HG02870 (cell line): ENCODE measurements at regions not wholly inside any gene's neighbourhood (a gene's known extent, or its start where the extent isn't known, plus 50 kb on each side); places are given as distances from the start of the nearest gene placed in this dataset.
"Not testable (repeated sequence)": the region's sequence is repeated elsewhere in the genome, so short reads cannot be mapped to it uniquely, and the experiment has no call there.

Source experiments
- ATAC-seq: cut with Tn5 transposase; IDR thresholded peaks from one replicate; pipeline ENCODE4 v1.9.1; 2021; ENCODE audit warnings: mild to moderate bottlenecking, moderate library complexity; ENCODE audit not compliant: unreplicated experiment

DNA sequence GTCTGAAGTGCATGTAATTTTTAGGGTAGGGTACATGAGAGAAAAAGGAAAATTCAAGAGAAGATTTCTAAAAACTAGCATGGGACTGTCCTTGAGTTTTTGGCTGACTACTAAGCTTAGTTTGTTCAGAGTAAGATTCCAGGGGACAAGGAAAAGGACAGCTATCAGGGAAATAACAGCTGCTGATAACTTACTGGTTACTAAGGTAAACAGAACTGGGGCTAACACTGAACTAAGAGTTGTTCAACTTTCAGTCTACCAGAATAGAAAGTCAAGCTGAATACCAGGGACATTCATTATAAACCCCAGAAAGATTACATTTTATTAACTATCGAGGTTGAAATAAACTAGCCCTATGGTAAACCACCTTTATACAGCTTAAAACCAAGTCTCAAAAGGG, 261.8 kb upstream of the CYRIA start:
- ATAC-seq = no peak

DNA sequence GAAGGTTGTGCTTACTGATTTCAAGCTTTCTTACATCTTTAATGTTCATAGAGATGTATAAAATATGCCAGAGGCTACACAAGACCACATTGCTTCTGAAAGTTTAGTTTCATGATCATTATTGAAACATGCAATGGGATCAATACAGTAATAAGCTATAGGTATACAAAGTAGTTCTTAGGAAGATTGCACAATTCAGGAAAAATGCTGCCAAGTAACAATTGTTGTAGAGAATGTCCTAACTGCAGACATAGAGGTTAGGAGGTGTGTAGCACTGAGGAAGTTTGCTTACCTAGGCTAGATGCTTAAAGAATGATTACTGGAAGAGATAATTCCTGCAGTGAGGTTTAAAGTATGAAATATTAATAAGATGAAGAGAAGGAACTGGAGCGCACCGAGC, 259.5 kb upstream of the CYRIA start:
- ATAC-seq = no peak

DNA sequence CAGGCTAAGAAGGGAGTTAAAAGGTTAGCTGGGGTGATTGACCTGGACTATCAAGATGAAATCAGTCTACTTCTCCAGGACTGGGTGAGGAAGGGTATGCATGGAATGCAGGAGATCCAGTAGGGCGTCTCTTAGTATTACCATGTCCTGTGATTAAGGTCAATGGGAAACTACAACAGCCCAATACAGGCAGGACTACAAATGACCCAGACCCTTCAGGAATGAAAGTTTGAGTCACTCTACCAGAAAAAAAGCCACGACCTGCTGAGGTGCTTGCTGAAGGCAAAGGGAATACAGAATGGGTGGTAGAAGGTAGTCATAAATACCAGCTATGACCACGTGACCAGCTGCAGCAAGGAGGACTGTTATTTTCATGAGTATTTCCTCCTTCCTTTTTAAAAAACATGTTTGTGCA, 249.7 kb upstream of the CYRIA start:
- ATAC-seq = not testable (repeated sequence)

DNA sequence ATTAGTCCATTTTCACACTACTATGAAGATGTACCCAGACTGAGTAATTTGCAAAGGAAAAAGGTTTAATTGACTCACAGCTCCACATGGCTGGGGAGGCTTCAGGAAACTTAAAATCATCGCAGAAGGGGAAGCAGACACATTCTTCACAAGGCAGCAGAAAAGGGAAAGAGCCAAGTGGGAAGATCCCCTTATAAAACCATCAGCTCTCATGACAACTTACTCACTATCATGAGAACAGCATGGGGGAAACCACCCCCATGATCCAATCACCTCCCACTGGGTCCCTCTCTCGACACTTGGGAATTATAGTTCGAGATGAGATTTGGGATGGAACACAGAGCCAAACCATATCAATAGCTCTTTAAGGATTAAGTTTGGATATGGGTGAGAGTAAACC, 246.1 kb upstream of the CYRIA start:
- no peak for ATAC-seq

DNA sequence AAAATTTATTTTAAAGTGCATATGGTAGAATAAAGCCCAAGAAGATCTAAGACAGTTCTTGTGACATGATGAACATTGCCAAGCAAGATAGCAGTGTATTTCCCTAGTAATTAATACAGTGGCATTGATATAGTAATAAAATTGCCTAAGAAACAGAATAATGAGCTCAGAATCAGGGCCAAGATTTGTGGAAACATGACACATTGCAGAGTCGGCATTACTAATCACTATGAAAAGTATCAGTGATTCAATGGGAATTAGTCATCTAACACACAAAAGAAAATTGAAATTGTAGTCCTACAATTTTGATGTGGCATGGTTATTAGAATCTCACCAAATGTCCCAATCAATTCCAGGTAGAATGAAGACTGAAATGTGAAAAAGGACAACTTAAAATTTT, 243.0 kb upstream of the CYRIA start:
- no peak for ATAC-seq

DNA sequence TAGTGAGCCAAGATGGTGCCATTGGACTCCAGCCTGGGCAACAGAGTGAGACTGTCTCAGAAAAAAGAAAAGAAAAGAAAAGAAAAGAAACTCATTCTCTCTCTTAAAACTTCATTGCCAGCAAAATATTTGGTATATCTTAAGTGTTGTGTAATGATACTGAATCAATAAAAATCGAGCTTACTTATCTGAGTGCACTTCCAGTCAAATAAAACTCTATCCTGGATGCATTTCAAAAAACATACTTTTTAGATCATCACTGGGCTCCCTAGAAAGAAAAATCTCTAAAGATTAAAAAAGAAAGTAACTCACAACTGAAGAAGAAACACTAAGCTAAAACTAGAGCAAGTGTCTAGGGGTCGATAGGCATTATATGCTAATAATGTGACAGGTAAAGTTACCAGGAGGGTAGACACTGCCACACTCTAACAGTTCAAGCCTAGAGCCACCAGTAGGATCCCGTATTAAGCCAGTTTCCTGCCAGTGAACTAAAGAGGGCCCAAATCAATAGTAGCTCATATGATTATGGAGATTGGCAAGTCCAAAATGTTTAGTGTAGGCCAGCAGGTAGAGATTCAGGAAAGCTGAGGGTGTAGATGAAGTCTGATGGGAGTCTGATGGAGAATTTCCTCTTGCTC, 242.1 kb upstream of the CYRIA start:
- no peak for ATAC-seq

DNA sequence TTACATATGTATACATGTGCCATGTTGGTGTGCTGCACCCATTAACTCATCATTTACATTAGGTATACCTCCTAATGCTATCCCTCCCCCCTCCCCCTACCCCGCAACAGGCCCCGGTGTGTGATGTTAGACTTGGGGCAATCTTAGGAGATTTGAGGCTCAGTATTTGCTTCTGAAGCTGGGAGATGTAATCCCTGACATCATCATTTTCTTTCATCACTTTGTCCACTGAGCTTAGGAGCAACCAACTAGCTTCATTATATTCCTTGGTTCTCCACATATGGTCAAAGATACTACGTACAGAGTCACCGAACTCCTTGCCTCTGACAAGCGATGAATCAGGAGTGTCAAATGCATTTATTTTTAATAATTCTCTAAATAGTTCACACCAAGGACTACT, 239.7 kb upstream of the CYRIA start:
- not testable (repeated sequence) for ATAC-seq

DNA sequence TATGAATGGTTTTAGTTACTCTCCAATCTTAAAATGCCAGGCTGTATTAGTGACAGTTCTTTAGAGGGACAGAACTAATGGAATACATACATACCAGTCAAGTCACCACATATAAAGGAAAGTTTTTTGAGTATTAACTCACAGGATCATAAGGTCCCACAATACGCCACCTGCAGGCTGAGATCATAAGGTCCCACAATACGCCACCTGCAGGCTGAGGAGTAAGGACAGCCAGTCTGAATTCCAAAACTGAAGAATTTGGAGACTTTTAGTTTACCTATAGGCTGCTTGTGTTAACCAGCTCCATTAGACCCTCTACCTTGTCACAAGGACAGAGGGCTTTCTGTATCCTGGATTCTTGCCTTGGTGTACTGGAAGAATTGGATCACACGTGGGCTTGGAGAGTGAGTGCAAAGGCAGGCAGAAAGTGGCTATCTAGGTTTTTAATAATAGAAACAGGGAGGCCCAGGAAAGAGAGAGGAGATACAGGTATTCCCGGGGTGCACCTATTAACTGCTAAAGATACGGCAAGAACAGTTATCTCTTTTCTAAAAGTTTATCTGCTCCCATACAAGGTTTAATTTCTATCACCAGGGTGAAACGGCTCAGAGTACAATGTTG, 234.9 kb upstream of the CYRIA start:
- peak; percentile 90 for ATAC-seq

DNA sequence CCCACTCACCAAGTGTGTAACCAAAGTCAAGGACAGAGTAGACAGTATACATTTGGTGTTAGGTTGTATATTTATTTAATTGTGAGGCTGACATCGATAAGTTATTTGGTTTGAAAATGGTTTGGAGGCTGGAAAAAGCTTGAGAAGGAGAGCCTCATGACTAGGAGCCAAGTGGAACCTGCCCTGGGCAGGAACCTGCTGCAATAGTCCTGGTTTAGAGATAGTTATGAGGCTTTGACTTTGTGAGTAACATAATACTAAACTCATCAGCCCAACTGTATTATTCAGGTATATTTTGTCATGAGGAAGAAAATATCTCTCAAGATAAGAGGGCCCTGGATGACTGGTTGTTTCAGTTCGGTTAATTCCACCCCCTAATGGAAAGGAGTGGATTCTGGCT, 234.3 kb upstream of the CYRIA start:
- ATAC-seq = no peak

DNA sequence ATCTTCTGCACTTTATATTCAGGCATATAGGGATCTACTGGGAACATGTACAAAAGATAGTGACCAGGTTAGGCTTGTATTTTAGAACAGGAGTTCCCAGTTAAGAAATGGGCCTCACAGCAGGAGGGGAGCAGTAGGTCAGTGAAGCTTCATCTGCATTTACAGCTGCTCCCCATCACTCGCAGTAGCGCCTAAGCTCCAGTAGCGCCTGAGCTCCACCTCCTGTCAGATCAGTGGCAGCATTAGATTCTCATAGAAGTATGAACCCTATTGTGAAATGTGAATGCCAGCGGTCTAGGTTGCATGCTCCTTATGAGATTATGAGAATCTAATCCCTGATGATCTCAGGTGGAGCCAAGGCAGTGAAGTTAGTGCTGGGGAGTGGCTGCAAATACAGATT, 224.4 kb upstream of the CYRIA start:
- ATAC-seq = no peak

DNA sequence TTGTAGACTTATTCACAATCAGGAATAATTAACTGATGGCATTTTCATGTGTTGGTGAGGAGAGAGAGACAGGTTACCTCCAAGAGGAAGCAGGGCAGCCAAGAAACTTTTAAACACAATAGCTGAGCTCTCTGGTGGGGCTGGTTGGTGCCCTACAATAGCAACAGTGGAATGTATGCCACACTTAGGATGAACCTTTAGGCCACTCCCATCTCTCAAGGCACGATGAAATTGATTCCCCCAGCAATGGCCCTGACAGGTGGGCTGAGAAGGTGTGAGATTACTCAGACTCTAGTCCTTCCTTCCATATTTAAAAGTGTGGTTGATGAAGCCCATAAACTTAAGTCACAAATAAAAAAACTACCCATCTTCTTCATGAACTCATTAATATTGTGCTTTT, 219.4 kb upstream of the CYRIA start:
- no peak for ATAC-seq

DNA sequence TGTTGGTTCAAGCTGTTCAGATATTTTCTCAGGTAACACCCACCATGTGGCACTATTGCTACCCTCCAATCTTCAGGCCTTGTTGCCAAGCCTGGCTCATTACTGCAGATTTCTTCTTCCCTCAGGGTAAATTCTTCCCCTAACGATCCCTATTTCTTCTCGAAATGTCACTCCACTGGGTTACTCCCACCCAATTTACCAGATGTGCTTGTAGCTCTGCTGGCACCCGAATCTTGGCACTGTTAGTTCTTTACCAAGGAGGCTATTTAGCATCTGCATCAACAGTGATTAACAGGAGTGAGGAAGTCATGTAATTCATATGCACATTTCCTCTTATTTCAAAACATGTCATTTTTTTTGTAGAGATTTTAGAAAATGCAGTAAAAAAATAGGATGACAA, 217.1 kb upstream of the CYRIA start:
- no peak for ATAC-seq

DNA sequence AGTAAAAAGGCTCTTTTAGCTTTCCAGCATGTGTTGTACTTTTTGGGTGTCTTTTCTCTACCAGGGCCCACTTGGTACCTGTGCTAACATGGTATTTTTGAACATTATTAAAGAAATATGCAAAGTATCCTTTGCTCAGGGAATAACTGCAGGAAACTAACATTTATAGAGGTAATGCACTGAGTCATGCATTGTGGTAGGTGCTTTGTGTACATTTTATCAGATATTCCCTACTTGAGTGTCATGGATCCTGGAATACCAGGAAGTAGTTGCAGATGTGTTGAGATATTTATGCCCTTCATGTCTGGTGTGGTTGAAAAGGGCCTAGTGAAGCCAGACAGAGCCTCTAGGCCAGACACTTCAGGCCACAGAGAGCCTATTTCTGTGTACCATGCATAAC, 215.5 kb upstream of the CYRIA start:
- no peak for ATAC-seq

DNA sequence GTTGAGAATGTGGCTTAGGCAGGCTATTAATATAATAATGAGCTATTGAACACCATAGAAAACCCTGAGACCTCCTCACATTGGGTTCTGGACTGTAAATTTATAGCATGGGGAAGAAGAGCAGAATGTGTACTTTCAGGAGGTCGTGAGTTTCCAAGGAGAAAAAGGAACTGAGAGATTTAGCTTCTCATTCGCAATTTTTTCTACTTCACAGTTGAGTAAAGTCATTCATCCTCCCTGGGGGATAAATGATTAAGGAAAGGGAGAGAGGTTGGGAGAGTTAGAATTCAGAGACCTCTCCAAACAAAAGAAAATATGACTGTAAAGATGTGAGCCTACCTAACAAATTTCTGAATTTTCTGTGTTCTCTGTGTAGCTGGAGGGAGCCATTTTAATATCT, 205.8 kb upstream of the CYRIA start:
- no peak for ATAC-seq

DNA sequence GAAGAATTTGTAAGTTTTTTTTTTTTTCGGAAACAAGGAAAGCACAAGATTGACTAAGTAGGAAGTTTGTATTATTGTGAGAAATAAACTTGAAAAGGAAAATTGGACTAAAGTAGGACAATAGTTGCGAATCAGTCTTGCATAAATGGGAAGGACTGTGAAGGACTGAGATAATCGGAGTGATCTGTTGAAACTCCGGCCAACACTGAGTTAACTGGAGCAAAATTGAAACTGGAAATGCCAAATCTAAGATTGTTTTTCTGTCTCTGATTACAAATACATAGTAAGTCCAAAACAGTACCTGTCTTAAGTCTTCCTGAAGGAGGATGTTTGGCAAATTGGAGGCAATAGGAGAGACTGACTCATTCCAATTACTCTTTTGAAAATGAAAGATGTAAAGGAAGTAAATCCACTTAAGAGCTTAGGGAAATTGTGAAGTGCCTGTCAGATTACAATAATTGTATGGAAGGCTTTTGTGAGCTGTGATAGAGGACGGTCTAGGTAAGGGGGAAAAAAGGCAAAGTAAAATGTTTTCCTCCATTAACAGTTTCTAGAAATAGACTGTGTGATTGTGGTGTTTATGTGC, 204.9 kb upstream of the CYRIA start:
- no peak for ATAC-seq

DNA sequence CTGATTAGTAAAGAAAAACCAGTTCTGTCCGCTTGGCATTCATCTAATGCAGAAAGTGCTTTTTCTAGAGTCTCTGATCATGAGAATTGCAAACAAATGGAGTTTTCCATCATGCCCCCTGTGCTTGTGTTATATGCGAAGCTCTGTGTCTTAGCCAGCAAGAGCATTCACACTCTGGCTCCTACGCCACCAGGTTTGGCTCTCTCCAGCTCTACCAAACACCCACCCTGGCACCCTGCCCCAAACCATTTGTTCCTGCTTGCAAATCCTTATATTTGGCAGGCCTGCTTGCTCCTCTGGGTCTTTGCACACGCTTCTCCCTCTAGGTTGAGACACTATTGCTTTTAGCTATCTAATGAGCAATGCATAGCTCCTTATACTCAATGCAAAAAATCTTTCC, 204.1 kb upstream of the CYRIA start:
- no peak for ATAC-seq

DNA sequence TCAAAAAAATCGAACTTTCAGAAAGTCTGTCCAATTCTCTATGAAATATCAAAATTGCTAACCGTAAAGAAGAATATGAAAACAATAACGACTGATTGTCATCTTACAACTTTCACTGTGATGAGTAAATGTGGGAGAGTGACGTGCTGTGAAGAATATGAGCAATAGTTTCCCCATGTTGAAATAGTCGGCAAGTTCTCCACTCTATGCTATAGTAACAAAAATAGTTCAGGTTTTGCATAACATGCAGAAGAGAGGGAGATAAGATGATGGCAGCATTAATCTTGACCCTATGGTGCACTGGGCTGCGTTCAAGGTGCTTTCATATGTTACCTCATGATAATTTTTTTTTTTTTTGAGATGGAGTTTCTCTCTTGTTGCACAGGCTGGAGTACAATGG, 196.8 kb upstream of the CYRIA start:
- peak; percentile 59 for ATAC-seq

DNA sequence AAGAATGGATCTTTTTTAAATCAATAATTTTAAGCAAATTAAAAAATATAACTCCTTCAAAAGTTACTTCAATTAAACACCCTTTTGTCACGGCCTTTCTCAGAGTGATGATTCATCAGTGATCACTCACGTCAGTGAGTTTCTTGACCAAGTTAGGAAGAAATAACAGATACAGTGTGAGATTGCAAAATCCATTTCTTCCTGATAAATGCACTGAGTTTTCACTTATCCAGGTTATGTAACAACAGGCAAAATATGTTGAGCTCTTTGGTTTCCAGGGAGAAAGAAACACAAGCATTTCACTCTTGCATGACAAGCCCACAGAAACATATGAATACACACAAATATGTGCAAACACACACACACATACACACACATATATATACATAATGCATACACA, 195.9 kb upstream of the CYRIA start:
- no peak for ATAC-seq

DNA sequence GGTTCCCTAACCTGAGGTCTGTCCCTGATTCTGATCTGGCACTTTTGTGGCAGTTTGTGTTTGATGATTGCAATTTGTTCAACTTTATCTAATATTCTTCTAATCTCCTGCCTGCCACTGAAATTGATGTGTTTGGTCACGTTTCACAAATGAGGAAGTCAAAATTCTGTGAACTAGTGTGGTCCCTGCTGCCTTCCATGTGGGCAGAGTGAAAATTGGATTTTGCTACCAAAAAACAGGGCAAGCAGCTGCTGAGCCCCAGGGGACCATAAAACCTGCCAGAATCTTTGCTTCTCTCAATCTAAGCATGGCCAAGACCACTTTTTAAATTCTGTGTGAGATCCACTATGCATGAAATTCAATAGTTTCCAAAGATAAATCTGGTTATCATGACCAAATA, 195.5 kb upstream of the CYRIA start:
- ATAC-seq = no peak

DNA sequence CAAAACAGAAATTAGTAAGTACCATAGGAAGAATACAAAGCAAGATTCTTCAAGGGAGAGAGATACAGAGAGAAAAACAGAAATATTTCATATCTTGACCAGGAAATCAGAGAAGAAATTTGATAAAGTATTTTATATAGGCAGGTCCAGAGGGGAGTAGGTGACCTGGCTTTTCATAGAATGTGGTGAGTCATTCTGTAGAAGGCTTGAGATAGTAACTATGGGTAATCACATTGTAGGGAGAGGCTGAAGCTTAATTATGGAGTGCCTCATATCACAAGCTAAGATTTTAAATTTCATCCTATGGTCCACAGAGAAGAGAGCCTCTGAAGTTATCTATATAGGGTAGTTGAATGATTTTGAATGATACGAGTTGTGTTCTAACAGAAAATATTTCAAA, 195.0 kb upstream of the CYRIA start:
- no peak for ATAC-seq

DNA sequence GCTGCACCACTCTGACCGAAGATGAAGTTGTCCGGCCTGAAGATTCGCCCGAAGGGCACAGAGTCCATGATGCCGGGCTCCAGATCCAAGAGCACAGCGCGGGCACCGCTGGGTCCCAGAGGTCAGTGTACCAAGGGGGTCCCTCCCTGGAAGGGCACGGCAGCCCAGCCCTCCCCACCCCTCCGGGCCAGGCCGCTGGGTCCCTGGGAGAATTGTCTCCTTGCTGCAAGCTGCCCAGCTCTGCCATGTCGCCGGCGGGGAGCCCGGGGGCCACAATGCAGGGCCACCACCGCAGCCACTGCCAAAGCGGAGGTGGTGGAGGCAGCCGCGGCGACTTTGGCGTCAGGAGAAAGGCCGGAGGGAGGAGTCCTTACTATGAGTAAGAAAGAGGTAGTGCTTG, 189.5 kb upstream of the CYRIA start:
- ATAC-seq = no peak

DNA sequence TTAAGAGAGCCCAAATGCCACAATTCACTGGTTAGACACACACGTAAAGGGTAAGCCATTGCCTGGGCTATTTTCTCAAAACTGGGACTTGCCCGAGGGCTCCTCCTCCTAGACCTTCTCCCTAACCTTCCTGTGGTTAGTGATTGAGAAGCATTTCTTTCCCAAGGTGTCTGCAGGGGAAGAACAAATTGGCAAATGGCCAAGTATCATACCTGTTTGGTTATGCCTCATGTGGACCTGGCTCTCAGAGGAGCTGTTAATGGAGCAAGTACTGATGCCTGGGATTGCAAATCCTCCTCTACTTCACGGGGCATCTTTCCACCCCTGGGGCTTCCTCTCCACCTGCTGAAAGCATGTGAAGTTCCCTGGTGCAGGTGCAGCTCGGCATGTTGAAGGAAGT, 187.5 kb upstream of the CYRIA start:
- no peak for ATAC-seq

DNA sequence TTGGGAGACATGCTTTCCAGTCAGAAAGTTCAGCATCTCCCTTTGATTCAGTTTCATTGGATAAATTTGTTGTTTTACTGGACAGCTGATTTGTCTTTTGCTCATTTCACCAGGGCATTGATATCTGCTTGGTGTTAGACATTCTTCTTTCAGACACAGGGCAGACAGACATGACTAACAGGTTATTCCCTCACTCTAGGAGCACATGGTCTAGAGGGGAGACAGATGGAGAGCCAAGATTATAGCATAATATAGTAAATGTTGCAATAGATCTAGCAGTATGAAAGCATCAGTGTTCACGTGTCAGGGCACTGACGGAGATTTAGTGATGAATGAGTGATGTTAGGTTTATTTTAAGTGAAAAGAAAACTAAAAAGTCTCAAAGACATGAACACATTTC, 187.0 kb upstream of the CYRIA start:
- ATAC-seq = no peak
